ENCODE measurements at regions not wholly inside any gene's neighbourhood (a gene's known extent, or its start where the extent isn't known, plus 50 kb on each side); places are given as distances from the start of the nearest gene placed in this dataset.
"Not testable (repeated sequence)": the region's sequence is repeated elsewhere in the genome, so short reads cannot be mapped to it uniquely, and the experiment has no call there.

DNA sequence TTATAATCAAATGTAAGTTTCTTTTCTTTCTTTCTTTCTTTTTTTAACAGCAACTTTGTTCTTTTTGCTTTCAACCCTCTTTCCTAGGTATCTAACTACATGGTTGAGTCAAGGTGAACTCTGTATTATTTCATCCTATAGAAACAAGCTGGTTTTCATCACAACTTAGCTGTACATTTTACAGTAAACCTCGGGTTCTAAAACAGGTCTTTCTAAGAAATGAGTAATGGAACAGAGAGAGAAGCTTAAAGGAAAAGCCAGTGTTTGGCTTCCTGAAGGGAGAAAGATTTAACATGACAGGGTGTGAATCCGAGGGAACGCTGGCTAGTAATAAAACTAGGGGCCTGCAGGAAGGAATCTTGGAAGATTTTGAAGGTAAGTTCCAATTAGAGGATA is 143.4 kb upstream of the ITGB1 start:
- DNase-seq (ENCODE audit: low read depth in 2 of 2): no peak

DNA sequence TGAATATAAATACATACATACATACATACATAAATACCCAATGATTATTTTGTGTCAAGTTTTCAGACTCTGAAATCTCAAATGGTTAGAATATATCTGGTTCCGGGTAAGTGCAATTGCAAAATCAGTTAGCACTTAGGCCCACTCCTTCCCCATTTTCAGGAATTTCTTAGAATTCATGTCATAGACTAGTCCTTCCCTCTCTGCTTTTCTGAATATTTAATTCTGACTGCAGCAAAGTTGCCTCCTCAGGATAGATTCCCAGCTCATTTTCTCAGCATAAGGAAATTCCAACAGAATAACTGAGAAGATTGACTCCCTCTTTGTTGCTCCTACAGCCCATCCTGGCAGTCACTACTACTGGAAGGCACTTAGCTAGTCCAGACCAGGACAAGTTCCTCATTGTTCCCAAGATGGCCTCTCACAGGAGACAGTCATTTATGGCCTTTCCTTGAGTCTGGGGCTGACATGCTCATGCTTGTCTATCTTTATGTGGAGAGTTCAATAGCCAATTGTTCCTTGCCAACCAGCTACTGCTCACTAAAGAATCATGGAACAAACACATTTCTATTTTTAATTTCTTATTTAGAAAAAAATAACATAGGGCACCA is 142.9 kb upstream of the ITGB1 start:
- DNase-seq (ENCODE audit: low read depth in 2 of 2): no peak

DNA sequence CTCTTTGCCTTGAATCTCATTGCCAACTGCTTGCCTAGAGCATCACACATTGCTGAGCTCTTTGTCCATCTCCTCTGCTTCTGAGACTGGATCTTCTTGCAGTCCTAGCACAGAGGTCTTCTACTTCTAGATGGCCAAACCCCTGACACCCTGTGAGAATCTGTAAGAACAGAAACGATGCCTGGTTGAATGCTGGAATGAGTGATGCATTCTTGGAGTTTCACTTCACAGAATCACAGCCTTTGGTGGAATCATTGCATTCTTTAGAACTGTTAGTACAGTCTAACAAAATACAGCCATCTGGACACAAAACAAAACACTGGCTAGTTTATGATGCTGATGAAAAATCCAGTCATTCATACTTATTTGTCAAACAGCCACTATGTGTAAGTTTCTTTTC is 141.7 kb upstream of the ITGB1 start:
- DNase-seq (ENCODE audit: low read depth in 2 of 2): no peak

DNA sequence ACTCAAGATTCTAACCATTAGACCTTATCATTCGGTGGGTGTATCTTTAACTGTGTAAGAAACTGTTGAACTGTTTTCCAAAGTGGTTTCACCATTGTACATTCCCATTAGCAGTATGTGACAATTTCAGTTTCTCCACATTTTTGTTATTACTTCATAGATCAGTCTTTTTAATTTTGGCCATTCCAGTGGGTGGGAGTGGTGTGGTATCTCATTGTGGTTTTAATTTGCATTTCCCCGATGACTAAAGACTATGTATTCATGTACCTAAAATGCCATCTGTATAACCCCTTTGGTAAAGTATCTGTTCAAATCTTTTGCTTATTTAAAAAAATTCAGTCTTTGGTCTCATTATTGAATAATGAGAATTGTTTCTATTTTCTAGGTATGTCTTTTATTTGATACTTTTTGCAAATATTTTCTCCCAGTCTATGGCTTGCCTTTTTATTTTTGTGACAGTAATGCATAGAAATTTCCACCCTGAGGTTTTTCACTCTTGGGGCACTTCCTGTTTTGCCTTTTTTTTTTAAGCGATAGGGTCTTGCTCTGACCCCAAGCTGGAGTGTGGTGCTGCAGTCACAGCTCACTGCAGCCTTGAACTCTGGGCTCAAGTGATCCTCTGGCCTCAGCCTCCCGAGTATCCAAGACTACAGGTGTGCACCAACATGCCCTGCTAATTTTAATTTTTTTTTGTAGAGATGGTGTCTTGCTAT is 141.1 kb upstream of the ITGB1 start:
- no peak for DNase-seq (ENCODE audit: low read depth in 2 of 2)

DNA sequence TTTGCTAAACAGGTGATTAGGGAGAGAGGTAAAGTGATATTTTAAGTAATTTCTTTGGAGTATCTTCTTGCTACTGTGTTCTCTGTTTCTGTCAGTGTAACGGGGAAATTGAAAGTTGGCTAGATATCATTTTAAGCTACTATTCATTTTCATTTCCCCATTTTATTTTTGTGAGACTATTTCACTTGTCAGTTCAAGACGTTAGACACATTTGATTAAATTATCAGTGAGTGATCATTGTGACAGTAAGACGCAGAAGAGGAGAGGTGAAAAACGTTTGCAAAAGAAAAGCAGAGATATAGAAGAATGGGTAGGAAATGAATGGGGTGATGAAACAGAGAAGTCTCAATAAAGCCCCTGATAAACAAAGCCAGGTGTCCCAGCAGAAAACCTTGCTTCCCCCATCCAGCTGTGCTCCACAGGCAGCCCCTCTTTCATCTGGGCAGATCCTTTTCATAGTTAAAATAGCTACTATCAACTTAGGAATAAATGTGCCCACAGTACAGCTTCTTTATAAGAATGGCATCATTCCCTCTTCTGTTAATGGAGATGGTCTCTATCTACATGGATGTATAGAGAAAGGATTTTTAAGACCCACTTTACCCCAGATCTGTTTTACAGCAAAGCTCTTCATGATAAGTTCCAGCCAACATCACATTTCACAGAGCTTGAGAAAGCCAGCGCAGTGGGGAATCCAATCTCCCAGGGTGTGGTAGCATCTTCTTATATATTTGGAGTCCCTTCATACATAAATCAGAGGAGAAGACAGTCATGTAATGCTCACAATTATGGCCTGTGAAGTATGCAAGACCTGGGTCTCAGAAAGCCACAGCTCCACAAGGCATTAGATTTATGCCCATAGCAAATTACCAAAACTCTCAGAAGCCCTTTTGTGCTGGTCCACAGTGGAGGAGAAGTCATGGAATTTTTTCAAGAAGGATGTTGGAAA is 138.1 kb upstream of the ITGB1 start:
- DNase-seq (ENCODE audit: low read depth in 2 of 2): no peak

DNA sequence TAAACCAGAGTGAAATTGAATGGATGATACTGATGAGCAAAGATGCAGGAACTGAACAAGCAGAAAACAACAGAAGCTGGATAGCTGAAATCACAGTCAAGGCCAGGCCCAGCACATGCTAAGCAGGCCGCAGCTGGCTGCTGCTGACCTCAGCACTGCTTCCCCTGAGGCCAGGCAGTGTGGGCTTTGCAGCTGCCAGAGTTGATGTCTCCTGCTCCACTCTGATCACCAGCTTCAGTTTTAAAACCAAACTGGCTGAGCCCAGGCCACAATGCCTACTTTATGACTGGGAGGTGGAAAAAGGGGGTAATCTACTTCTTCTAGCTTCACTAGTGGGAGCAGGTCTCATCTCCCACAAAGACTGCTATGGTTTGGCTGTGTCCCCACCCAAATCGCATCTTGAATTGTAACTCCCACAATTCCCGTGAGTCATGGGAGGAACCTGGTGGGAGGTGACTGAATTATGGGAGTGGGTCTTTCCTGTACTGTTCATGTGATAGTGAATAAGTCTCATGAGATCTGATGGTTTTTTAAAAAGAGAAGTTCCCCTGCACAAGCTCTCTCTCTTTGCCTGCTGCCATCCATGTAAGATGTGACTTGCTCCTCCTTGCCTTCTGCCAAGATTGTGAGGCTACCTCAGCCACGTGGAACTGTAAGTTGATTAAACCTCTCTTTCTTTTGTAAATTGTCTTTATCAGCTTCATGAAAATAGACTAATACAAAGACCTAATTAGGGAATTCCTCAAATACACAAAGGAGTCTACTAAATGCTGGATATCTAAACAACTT is 136.4 kb upstream of the ITGB1 start:
- DNase-seq (ENCODE audit: low read depth in 2 of 2): no peak

DNA sequence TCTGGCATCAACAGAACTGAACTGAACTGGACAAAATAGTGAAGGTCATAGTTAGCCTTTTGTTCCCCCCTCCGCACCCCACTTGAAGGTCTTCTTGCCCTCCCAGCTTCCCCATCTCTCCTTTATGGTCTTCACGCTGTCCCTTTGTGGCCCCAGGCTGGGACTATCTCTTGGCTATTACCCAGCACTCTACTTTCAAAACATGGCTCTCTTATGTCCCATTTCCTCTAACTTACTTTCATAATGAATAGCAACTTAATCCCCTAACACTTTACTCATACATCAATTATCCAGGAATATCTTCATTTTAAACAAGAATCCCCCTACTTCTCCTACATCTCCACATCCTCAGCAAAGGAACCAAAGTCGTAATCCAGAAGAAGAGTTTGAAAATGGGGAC is 135.3 kb upstream of the ITGB1 start:
- no peak for DNase-seq (ENCODE audit: low read depth in 2 of 2)

DNA sequence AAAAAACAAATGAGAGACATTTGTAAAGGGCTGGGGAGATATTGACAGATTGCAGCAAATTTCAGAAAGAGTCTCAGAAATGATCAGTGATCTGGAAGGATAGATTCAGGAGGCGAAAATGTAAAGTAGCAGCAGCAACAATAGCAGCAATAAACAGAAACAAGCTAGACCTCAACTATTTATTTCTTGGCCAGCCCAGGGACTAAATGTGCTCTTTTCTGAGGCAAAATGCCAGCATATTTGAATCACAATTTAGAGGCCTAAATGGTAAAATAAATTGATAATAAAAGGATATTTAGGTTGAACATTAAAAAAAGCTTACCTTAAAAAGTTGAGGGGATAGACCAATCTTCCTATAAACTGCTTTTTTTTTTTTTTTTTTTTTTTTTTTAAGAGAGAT is 134.6 kb upstream of the ITGB1 start:
- DNase-seq (ENCODE audit: low read depth in 2 of 2): no peak

DNA sequence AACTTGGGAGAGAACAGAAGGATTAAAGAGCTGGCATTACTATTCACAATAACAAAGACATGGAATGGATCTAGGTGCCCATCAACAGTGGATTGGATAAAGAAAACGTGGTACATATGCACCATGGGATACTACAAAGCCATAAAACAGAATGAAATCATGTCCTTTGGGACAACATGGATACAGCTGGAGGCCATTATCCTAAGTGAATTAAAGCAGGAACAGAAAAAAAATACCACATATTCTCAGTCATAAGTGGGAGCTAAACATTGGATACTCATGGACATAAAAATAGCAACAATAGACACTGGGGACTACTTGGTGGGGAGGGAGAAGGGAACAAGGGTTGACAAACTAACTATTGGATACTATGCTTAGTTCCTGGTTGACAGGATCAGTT is 133.2 kb upstream of the ITGB1 start:
- no peak for DNase-seq (ENCODE audit: low read depth in 2 of 2)

DNA sequence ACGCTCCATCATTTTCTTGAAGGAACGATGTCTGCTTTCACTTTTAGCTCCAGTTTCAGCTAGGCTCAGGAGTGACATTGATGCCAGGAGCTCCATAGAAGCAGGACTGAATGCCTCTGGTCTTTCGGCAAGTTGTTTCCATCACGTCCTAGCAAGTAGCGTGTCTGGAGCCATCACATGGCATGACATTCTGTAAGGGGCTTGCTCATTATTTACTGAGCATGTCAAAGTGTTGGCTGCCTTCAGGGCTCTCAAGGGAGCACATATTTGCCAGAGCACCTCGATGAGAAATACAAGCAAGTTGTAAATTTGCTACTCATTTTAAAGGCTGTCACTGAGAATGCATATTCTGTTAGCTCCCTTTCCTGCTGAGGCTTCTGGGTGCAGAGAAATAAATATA is 131.0 kb upstream of the ITGB1 start:
- DNase-seq (ENCODE audit: low read depth in 2 of 2): no peak

DNA sequence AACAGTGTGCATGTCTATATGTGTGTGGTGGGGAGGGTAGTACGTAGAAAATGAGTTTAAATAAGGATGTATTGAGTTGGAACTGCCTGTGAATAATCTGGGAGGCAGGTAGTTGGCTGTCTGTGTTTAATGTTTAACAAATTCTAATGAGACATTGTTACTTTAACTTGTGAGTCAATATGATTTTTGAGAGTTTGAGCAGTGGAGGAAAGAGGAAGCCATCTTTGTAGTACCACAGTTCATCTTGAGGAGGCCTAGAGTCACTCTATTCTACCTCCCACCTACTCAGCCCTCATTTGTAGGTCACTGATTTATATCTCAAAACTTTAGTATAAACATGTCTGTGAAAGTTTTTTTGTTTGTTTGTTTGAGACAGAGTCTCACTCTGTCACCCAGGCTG is 129.9 kb upstream of the ITGB1 start:
- no peak for DNase-seq (ENCODE audit: low read depth in 2 of 2)

DNA sequence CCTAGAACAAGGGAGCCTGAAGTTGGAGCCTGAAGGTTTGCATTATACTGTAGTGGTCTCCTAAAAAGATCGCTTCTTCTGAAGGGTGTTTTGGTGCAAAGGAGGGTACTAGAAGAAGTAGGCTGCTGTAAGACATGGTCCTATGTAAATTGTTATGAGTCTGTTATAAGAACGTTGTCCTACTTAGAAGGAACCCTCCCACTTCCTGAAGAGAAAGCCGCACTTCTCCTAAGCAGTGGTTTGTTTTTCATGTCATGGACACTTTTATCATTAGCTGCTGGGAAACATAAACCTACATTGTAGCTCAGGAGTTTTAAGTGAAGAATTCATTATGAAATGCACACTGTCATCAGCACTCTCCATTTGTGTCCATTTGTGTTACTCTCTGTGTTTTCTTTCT is 129.1 kb upstream of the ITGB1 start:
- no peak for DNase-seq (ENCODE audit: low read depth in 2 of 2)

DNA sequence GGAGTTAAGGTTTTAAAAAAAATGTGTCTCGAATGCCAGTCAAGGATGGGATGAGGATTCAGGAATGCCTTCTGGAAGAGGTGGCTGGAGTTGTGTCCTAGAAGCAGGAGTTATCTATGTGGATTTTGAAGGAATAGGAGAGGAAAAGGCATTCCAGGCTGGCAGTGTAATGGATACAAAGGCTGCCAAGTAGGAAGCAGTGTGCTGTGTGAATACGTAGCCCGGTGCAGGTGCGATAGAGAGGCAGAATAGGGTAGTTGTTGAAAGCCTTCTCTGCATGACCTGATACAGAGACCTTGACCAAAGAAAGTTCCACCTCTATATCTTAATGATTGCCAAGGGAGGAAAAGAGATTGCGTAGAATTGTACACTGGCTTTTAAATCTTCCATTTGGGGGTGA is 128.1 kb upstream of the ITGB1 start:
- DNase-seq (ENCODE audit: low read depth in 2 of 2): no peak

DNA sequence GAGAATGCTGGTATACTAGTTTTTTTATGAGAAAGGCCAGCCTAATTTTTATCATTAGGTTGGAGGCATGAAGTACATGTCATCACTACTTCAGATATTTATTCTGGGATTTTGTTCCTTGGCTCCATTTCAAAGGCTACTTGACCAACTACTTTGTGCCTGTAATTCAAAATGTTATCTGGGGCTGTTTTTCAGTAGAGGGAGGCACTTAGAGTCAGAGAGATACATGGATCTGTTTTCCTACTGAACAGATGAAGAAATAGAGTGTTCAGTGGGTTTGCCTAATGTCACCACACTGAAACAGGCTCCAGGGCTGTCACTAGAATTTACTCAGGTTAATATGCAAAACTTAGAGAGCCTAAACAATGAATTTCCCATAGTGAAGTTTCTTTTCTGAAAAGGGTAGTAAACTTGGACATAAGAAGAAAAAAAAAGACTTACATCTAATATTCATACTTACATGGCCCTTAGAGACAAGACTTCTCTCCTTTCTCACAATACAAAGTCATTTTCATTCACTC is 127.3 kb upstream of the ITGB1 start:
- DNase-seq (ENCODE audit: low read depth in 2 of 2): no peak

DNA sequence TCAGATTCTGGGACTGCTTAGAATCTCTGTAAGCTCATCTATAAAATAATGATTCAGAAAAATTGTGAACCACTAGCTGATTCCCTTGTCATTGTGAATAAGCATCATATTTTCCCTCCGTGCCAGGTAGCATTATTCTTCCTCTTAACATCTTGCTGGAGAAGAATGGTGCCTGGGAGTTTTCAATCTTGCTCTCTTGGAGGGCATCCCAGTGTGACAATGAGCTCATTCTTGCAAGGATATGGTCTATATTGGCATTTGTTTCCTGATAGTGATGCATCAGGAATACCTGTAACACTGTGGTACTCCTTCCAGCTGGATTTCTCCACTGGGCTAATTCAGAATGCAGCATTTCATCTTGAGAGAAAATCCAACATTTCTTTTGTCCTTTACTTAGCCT is 126.4 kb upstream of the ITGB1 start:
- no peak for DNase-seq (ENCODE audit: low read depth in 2 of 2)

DNA sequence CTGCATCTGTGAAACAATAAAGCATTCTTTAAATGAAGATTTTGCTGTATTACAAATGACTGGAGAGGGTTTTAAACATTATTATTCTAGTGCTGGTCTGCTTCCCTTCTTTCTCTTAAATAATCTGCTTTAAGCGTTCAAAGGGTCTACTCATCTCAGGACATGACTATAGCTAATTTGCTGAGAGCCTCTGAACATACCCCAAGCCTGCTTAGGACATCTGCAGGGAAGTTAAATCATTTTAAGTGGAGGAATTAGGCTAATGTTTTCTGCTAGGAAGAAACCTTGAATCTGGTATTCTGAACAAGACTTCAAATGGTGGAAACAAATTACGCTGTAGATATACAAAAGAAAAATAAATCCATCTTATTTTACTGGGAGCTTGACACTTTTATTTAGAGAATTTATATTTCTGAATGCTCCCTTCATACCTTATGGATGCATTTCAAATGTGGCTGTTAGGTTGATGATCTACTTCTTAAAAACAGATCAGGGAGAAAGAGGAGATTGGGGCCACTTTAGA is 124.4 kb upstream of the ITGB1 start:
- DNase-seq (ENCODE audit: low read depth in 2 of 2): no peak

DNA sequence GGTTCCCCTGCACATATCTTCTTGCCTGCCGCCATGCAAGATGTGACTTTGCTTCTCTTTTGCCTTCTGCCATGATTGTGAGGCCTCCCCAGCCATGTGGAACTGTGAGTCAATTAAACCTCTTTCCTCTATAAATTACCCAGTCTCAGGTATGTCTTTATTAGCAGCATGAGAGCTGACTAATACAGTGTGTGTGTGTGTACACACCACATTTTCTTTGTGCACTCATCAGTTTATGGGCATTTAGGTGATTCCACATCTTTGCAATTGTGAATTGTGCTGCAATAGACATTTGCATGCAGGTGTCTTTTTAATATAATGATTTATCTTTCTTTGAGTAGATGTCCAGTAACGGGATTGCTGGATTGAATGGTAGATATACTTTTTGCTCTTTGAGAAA is 122.4 kb upstream of the ITGB1 start:
- DNase-seq (ENCODE audit: low read depth in 2 of 2): not testable (repeated sequence)

DNA sequence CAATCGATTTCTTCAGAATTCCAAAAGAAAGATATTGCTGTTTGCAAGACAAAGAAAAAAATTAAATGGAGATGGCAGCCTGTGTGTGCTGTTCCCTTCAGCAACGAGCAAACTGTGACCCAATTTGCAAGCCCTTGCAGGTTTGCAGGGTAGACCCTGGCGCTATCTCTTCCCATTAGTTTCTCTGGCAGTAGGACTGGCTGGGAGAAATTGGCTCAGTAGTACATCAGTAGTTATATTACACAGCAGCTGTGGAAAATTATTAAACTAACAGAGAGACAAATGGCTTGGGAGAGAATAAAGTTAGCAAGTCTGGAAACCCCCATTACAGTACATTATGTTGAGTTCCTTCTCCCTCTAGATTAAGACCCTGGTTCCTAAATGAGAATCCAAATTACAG is 116.4 kb upstream of the ITGB1 start:
- DNase-seq (ENCODE audit: low read depth in 2 of 2): no peak

DNA sequence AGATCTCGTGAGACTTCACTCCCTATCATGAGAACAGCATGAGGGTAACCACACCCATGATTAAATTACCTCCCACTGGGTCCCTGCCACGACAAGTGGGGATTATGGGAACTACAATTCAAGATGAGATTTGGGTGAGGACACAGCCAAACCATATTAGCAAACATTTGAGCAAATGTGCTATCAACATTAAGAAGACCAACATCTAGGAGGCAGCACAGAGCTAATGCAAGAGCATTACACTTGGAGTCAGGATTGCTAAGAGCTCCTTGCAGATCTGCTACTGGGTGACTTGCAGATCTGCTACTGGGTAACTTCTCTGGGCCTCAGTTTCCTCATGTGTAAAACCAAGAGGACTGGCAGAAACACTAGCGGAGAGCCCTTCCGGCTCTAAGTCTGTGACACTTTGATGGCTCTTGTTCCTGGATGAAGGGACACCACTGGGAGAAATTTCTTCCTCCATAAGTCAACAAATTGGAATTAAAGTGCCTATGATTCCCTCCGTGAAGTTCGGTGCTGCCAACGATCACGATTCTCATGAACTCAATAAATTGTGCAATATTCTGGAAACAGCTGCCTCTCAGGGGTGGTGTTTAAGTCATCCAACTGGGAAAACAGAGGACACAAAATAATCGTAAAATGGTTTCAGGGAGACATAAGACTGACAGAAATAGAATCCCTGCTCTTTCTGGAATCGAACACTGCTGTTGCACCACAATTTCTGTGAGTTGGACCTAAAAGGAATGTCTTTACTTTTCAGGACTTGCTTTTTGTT is 115.8 kb upstream of the ITGB1 start:
- DNase-seq (ENCODE audit: low read depth in 2 of 2): no peak

DNA sequence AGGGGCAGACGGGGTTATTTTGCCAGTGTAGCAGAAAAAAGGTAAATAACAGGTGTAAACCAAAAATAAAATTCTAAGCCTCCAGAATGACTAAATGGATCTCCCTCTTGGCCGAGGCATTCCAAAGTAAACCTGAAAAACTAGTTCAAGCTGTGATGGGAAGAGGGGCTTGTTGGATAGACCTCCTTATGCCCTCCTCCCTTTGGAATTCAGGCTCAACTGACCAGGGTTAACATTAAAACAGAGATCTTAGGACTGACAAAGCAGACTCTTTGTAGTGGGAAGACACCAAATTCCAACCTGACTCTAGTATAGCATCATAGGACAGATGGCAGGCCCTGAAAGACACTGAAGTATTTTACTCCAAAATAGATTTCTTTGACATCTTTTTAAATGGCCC is 113.8 kb upstream of the ITGB1 start:
- no peak for DNase-seq (ENCODE audit: low read depth in 2 of 2)

DNA sequence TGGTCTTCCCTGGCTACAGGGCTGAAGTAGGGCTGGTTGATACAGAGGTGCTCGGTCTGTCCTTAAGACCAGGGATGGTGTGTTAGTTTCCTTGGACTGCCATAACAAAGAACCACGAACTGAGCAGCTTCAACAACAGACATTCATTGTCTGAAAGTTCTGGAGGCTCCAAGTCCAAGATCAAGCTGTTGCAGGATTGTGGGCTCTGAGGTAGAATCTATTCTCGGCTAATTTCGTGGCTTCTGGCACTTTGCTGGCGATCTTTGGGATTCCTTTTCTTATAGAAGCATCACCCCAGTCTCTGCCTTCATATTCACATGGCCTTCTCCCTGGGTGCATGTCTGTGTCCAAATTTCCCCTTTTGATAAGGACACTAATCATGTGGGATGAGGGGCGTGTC is 112.1 kb upstream of the ITGB1 start:
- DNase-seq (ENCODE audit: low read depth in 2 of 2): no peak

Data from stimulated activated CD8-positive, alpha-beta memory T cell treated with anti-CD3 and anti-CD28 coated beads, Interleukin-7, amount 100 ng/mL, for 1 hour (primary cell).